BE2C (cell line): ENCODE measurements at regions not wholly inside any gene's neighbourhood (a gene's known extent, or its start where the extent isn't known, plus 50 kb on each side); places are given as distances from the start of the nearest gene placed in this dataset.

Experiments used
- DNase-seq: peaks from one replicate; pipeline ENCODE4 v3.0.0-alpha.2; 2020
- H3K27me3 ChIP-seq: fragments of 250-450 bp; sonication (Bioruptor Pico); 2 replicates; pipeline ENCODE4 v1.5.1; 2020; ENCODE audit warnings: mild to moderate bottlenecking
- H3K36me3 ChIP-seq: fragments of 250-450 bp; sonication (Bioruptor Pico); 2 replicates; pipeline ENCODE4 v1.5.1; 2020; ENCODE audit warnings: mild to moderate bottlenecking
- H3K4me1 ChIP-seq: fragments of 250-450 bp; sonication (Bioruptor Pico); 2 replicates; pipeline ENCODE4 v1.5.1; 2020
- H3K4me3 ChIP-seq: 2 replicates; pipeline ENCODE4 v1.5.1; 2011; ENCODE audit warnings: low read depth, low read length
- H3K9me3 ChIP-seq: fragments of 250-450 bp; sonication (Bioruptor Pico); 2 replicates; pipeline ENCODE4 v1.5.1; 2020
- CTCF ChIP-seq: IDR thresholded peaks from 2 replicates; pipeline ENCODE4 v1.5.1; 2012; ENCODE audit warnings: mild to moderate bottlenecking, low read depth, low read length

GRCh38 chr15:96733721-96734120 lies 403.2 kb downstream of the NR2F2 start:
- Histone ChIP-seq H3K4me1 (no peaks in the 10 kb centered on the region), H3K9me3 (no peaks in the 10 kb centered on the region), H3K36me3 (no peaks in the 10 kb centered on the region), H3K4me3 (no peak overlapping the region), H3K27me3 (no peaks in the 10 kb centered on the region)
- no peak for TF ChIP-seq CTCF
- DNase-seq, result no peak

GRCh38 chr15:96735632-96736240 lies 405.2 kb downstream of the NR2F2 start:
- Histone ChIP-seq H3K4me3 (no peak overlapping the region), H3K36me3 (no peaks in the 10 kb centered on the region), H3K9me3 (no peaks in the 10 kb centered on the region), H3K4me1 (no peaks in the 10 kb centered on the region), H3K27me3 (no peaks in the 10 kb centered on the region)
- no peak for TF ChIP-seq CTCF
- no peak for DNase-seq

- Histone ChIP-seq H3K4me1 (no peaks in the 10 kb centered on the region), H3K9me3 (no peaks in the 10 kb centered on the region), H3K36me3 (no peaks in the 10 kb centered on the region), H3K4me3 (no peak overlapping the region), H3K27me3 (no peaks in the 10 kb centered on the region)
- no peak for DNase-seq
- TF ChIP-seq CTCF, result no peak
Observed at GRCh38 chr15:96736384-96736783, 405.9 kb downstream of the NR2F2 start.

GRCh38 chr15:96737408-96737807 lies 406.9 kb downstream of the NR2F2 start:
- Histone ChIP-seq H3K4me3 (no peak overlapping the region), H3K36me3 (no peaks in the 10 kb centered on the region), H3K4me1 (no peaks in the 10 kb centered on the region), H3K9me3 (no peaks in the 10 kb centered on the region), H3K27me3 (peaks cover 3% of the 10 kb centered on the region; the same call in 1 of the 2 replicates)
- no peak for TF ChIP-seq CTCF
- no peak for DNase-seq

- no peaks in the 10 kb centered on the region for H3K36me3 ChIP-seq
- no peaks in the 10 kb centered on the region for H3K9me3 ChIP-seq
- no peak for TF ChIP-seq CTCF
- H3K4me1 ChIP-seq, result no peaks in the 10 kb centered on the region
- no peak for DNase-seq
- no peak overlapping the region for H3K4me3 ChIP-seq
- H3K27me3 ChIP-seq, result peaks cover 3% of the 10 kb centered on the region; the same call in 1 of the 2 replicates
Observed at GRCh38 chr15:96746665-96747064, 416.2 kb downstream of the NR2F2 start.

GRCh38 chr15:96747291-96747690 lies 416.8 kb downstream of the NR2F2 start:
- Histone ChIP-seq H3K4me3 (no peak overlapping the region), H3K27me3 (no peaks in the 10 kb centered on the region), H3K36me3 (no peaks in the 10 kb centered on the region), H3K4me1 (no peaks in the 10 kb centered on the region), H3K9me3 (no peaks in the 10 kb centered on the region)
- TF ChIP-seq CTCF, result no peak
- DNase-seq, result no peak
